GM18519 (cell line): ENCODE measurements at regions not wholly inside any gene's neighbourhood (a gene's known extent, or its start where the extent isn't known, plus 50 kb on each side); places are given as distances from the start of the nearest gene placed in this dataset.

Source experiments
- ATAC-seq: cut with Tn5 transposase; IDR thresholded peaks from one replicate; pipeline ENCODE4 v1.9.1; 2021; ENCODE audit warnings: mild to moderate bottlenecking, moderate library complexity; ENCODE audit not compliant: unreplicated experiment, low FRiP score

DNA sequence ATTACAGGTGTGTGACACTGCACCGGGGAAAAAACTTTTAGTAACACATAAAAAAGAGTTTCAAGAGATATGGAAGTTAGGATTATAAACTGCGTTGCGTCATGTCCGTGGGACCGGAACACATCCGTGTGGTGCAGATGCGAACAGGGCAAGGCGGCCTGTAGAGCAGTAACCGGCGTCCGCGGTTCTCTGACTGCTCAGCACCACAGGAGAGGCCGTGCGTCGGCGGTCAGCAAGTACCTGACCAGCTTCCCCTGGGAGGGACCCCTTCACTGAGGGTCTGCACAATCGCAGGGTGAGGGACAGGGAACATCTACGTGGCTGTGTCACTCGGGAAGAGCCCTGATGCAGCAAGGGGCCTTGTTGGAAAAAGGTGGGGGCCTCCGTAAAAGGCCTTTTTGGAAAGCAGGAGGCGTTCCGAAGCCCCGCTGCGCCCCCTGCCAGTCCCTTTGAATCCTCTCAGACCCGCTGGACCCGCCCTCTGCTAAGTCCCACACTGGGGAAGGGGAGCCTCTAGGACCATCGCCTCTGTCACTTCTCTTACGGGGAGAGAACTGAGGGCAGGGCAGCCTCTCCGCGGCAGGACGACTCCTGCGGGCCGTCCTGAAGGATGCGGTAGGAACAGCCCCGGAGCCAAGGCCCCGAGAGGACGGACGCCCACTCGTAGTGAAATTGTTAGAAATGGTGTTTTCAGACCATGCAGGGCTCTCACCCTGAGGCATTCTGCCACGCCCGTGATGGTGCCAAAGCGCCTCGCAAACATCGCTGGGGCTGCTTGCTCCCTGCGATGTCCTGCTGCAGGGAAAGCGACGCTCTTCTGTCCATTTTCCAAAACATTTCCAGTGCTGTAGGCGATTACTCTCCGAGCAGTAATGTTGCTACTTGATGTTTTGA, 771.6 kb upstream of the COBL start:
- ATAC-seq: no peak

DNA sequence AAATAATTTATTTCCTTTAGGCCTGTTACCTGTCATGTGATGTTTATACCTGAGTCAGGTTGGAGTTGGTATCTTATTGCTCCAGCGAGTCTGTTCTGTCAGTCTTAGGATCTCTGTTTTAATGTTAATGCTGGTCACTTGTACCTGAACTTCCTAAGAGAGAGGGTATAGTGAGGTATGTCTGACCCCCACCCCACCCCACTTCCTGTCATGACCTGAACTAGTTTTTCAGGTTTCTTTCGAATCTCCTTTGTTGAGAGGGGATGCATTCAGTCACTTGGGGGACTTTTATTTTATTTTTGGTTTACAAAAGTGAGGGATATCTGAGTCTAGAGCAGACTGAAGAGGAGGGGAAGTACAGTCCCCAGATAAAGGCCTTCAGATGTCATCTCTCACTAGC, 769.0 kb upstream of the COBL start:
- no peak for ATAC-seq

DNA sequence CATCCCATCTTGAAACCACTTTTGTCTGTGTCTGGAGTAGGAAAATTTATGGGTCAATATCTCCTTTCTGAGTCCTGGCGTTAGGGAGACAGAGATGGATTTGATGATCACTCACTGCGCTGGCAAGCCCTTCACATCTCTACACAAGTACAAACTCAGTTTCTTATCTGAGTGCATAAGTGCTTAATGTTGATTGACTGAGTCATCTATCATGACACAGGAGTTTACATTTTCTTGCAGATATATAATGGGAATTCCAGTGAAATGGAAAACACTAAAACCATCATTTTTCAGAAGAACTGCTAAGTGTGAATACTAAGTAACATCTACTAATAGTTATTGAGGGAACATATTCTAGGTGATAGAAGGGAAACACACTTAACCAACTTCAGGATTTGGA, 763.9 kb upstream of the COBL start:
- no peak for ATAC-seq

DNA sequence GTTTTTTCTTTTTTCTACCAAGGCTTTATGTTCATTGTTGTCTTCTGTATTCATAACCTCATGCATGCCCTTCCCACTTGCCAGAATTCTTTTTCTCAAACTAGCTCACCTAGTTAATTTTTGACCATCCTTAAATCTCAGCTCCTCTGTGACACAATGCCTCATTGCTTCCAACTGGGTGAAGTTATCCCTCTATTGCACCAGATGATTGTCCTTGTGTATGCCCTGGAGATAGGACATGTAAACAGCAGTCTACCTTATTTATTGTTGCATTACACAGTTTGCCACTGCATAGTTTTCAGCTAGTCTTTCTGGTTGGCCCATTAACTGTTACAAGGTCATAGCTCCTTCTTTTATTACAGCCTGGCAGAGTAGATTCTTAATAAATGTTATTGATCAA, 763.1 kb upstream of the COBL start:
- ATAC-seq: no peak

DNA sequence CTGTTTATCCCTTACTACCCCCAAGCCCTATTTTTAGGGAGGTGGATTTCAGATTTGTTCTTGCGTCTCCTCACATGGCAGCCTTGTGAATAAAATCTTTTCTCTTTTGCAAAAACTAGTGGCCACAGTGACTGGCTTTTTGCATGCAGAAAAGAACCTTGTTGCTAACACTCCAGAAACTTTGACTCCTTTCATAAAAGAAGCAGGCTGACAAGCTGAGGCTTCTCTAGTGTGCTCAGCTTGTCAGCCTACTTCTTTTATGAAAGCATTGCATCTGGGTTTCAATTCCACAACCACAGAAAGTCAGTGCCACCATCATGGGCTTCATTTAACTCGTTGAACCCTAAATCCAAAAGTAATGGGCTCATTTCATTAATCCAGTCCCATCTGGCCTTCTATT, 761.0 kb upstream of the COBL start:
- ATAC-seq: no peak

DNA sequence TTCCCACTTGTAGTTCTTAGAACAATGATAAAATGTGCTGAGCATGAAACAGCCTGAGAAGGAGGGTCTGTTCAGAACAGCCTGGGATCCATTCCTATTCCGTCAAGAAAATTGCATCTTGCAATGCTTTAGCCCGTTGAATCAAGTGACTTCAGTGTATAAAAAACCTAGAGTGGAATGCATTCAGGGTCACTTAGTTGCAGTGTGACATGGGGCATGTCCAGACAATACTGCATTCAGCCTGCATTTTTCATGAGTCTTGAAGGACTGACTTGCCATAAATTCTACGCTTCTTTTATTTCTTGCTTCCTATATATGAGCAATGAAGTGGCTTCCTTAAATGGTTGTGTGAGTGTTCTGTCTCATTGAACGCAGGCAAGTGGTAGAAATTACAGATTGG, 758.3 kb upstream of the COBL start:
- ATAC-seq: no peak

DNA sequence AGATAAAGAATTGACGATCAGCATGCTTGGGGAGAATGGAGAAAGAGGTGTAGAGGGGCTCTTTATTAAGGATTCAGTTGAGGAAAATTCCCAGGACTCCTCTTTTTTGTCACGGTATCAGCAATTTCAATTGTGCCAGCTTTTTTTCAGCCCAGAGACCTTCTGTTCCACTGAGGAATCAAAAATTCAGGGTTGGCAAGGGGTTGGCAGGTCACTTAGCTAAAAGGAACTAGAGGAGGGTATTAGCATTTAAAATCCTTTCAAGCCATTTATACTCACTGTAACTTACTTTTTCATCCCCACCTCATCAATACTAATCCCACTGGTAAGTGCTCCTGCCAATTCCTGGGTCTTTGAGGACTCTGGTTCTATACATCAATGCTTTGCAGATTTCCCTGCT, 757.5 kb upstream of the COBL start:
- no peak for ATAC-seq

DNA sequence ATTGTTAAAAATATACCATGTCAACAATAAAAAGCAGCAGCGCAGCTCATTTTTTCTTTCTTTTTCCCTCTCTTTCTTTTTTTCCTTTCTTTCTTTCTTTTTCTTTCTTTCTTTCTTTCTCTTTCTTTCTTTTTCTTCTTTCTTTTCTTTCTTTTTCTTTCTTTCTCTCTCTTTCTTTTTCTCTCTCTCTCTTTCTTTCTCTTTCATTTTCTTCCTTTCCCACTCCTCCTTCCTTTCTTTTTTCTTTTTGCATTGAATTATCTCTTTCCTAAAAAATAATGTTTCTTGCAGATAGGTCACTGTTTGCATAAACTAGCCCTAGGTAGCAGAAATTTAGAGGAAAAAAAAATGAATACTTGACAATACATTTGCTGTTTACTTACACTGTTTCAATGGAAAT, 755.1 kb upstream of the COBL start:
- no peak for ATAC-seq

DNA sequence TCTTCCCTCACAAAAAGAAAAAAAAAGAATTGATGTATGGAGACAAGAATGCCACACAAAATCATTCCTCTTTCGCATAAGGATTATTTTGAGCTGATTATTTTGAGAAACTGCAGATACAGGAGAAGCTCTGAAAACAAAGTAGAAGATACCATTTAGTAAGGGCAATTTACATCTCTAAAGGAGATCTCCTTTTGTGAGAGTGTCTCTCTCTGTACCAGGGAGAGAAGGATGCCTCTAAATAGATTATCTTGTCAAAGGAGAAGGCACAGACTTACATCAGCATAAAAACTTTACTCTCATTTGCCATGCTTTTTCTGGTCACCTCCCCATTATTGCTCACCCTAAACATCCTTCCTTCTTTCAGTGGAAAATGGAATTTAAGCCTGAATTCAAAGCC, 747.9 kb upstream of the COBL start:
- ATAC-seq: no peak

DNA sequence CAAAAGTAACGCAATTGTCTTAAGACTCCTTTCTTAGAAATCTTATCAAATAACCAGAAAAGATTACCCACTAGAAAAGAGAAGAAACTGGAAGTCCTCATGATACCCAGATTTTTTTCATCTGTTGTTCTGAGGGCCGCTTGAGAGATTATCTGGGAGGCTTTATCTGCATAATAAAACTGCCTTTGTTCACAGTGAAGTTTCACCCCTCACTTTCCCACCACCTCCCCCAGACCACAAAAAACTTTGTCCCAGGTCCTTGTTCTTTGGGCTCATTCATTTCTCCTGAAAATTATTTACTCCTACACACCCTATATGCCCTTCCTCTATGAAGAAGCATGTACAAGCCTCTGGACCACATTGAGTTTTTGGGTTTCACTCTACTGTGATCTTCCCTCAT, 745.1 kb upstream of the COBL start:
- no peak for ATAC-seq

DNA sequence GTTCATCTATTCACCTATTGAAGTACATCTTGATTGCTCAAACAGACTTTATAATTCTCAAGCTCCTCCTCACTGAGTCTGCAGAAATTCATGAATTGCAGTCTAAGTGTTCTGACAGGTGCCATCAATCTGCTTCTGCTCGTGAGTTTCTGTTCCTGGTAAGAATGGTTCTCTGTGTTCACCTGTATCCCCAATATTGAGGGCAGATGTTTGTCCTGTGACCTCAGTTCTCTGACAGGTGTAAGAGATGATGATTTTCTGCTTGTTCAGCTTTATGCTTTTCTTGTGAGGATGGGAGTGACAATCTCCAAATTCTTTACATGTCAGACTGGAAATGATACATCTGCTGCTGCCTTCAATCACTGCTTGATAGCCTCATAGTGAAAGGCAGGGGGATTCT, 736.9 kb upstream of the COBL start:
- no peak for ATAC-seq

DNA sequence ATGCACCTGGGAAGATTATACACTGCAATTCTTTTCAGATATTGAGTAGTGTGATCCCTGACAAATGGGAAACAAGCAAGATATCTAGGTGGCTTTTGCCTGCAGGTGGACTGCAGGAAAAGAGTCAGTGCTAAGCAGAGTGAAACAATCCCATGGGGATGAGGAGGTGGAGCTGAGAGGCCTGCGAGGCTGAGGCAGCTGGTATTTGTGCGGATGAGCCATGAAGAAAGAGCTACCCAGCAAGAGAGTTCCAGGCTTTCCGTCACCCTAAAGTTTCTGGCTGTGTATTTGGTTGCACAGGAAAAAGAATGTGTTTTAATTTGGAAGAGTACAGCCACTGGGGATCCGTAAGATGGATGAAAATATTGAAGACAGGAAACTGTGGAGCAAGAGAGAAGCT, 714.1 kb upstream of the COBL start:
- ATAC-seq: no peak

DNA sequence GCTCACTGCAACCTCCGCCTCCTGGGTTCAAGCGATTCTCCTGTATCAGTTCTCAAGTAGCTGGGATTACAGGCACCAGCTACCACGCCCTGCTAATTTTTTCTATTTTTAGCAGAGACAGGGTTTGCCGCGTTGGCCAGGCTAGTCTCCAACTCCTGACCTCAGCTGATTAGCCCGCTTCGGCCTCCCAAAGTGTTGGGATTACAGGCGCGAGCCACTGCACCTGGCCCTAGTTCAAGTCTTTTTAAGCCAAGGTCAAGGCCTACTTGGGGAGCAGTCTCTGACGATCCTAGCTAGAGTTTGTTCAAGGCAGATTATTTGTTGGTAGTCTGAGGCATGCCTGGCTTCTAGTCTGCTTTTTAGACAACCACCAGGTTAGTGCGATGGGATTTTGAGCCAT, 709.5 kb upstream of the COBL start:
- ATAC-seq: no peak

DNA sequence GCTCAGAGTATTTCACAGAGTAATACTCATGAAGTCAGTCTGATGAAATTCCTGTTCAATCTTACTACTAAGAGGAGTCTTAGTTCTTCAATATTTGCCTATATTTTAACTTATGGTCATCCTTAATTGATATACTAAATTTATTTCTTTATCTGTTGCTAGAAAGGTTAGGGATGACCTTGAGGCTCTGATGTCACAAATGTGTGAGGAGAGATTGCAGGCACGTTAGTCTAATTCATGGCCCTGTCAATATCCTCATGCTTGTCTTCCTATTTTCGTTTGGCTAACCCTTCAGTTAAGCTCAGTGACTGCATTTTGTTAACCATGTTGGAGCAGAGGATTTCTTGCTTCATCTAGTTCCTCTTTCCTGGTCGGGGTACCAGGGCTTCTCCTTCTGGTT, 704.7 kb upstream of the COBL start:
- ATAC-seq: no peak

DNA sequence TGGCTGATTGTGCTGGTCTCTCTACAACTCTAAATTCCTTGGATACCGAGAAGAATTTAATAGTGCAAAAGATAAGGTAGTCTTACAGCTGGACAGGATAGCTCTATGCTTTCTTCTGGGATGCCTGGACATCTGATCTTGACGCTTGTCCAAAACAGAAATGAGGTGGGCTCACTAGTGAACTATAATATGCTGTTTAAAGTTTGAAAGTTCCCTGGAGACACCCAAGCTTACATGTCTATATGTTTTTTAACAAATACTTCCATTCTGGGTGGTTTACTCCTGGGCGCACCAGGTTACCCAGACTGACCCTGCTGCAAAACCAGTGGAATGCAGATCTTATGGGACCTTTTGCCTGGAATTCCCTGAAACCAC, 702.1 kb upstream of the COBL start:
- ATAC-seq: no peak

DNA sequence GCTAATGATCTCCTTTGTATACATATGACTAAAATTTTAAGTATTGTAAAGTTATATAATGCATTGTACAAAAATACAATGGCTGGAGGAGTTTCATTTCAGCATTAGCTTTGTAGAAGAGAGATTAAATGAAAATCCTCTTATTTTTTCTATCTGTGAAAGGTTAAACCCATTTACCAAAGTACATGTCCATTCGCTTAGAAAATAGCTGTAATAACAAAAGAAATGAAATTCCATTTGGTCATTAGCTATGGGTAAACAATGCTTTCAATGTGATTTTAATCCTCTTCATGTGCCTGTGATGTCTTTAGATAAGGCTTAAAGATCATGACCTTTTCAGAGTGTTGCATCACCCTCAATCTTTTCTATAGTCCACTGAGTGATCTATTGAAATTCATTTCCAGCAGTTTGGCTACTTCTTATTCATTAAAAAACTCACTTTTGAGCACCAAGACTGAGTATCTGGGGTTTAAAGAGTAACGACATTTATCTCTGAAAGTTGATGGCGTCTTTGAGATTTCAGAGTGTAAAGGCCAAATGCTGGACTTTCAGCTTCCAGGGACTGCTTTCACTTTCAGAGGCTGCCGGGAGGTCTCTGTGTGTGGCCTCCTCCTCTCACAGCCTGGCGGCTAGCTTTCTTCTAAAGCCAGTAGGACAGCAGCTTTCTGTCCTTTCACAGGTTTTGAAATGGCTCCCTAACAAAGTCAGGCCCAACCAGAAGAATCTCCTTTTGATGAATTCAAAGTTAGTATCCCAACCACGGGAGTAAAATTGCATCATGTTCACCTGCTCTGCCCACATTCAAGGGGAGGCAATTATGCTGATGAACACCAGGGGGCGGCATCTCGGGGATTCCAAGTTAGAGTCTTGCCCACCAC, 701.4 kb upstream of the COBL start:
- no peak for ATAC-seq

DNA sequence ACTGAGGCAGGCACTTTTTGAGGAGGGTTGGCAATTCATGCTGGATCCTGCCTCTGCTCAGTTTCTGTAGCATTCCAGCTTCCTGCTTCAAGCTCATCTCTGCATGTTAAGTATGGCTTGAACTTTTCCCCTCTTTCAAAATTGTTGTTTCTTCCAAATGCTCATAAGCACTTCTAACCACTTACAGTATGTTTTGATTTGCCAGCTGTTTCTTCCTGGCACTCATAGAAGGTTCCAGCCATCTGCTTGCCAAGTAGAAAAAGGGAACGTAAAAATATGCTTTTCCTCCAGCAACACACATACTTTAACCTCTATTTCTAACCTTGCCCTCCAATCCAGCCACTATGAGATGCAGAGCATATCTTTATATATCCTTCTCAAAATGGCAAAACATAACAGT, 692.6 kb upstream of the COBL start:
- ATAC-seq: no peak

DNA sequence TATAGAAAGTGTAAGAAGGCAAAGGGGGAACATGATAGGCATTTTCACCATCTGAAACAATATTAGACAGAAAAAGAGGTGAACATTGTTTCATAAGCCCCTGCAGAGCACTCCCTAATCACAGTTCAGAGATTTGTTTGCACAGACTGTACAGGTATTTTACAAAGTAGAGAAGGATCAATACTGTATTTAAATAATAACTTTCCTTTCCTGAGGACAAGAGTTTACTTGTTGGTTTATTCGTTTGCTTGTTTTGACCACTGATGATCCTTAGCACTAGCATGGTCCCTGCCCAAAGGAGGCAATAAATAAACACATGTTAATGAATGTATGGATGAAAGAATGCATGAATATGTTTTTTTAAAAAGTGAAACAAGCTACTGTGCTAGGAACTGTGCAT, 690.1 kb upstream of the COBL start:
- ATAC-seq: no peak

DNA sequence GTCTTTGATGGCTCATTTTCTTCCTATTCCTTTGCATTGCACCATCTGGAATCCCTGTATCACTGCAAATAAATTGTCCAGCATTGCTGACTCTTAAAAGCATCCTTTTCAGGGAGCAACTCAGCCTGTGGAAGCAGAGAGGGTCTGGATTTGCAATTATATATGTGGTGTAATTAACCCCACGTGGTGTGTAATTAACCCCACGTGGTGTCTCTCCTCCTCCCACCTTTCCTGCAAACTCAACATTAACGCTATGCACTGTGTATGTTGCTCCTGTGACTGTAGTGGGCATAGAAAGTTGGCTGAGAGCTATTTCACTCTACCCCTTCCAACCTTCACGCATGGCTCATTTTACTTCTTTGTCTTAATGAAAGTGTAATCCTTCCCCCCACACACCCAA, 689.0 kb upstream of the COBL start:
- no peak for ATAC-seq

DNA sequence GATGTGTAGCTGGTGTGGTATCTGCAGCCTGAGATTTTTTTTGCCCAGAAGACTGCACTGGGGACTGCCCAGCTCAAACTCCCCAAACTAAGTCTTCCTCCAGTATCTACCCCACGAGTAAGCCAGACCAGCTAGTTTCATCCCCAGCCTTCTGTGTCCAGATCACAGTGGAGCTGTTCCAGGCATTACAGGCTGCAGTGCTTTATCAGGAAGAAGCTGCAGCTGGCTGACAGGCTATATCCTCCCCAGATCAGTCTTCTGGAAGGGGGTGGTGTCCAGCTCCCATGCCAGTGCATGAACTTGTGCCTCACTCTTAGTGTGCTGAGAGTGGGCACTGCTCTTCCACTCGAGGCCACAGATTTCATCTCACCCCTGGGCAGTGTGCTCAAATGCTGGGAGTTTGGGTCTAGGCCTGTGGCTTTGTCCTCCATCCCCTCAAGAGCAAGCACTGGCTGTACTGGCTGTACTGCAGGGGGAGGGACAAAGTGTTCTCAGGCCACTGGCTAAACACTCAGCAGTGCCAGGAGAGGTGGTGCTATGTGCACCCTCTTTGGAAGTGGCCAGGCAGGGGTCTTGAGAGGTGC, 679.1 kb upstream of the COBL start:
- no peak for ATAC-seq

DNA sequence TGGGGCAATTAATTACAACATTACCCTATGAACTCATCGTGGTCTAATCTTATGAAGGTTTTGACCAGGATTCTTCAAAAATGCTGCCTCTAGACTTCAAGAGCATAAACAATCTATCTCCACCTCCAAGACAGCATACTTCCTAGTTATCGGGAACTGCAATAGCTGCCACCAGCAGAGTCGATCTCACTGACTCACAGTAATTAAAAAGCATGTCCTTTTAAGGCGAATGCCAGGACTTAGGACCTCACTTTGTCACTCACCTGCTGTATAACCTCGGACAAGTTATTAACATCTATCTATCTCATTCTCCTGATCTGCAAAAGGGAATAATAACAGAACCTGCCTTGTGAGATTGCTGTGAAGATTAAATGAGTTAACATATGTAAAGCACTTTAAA, 666.0 kb upstream of the COBL start:
- no peak for ATAC-seq

DNA sequence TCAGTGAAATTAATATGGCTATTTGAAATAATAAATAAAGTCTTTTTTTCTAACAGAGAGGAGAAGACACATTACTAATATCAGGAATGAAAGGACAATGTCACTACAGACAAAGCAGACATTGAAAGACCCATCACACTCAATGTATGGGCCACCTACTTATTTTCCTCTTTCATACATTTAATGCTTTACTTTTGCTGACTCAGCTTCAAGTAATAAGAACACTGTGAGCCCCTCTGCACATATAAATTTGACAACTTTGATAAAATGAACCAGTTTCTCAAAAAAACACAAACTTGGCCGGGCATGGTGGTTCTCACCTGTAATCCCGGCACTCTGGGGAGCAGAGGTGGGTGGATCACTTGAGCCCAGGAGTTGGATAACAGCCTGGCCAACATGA, 664.2 kb upstream of the COBL start:
- ATAC-seq: no peak
